ENCODE measurements at regions not wholly inside any gene's neighbourhood (a gene's known extent, or its start where the extent isn't known, plus 50 kb on each side); places are given as distances from the start of the nearest gene placed in this dataset.

GRCh38 chr6:98572579-98572978 lies 261.8 kb upstream of the POU3F2 start:
- TF ChIP-seq CTCF (IDR thresholded peaks at IDR 0.05) (no peak), EZH2 (IDR thresholded peaks at IDR 0.05) (no peak)

Measured in neural progenitor cell (in vitro differentiated cells).